HG03439 (cell line): ENCODE measurements at regions not wholly inside any gene's neighbourhood (a gene's known extent, or its start where the extent isn't known, plus 50 kb on each side); places are given as distances from the start of the nearest gene placed in this dataset.
A peak's percentile ranks its signal among the peaks of the same experiment; 100 is the strongest.

ENCODE experiments used
- ATAC-seq: cut with Tn5 transposase; IDR thresholded peaks from one replicate; pipeline ENCODE4 v1.9.1; 2021; ENCODE audit warnings: mild to moderate bottlenecking, moderate library complexity; ENCODE audit not compliant: unreplicated experiment

GRCh38 chr6:16078064-16078463, 50.8 kb upstream of the MYLIP start:
- ATAC-seq: peak; percentile 65

- ATAC-seq: no peak
Observed at GRCh38 chr6:16069671-16070070, 59.2 kb upstream of the MYLIP start.

- ATAC-seq: no peak
Observed at GRCh38 chr6:16069222-16069621, 59.7 kb upstream of the MYLIP start.

GRCh38 chr6:16067568-16067967, 61.3 kb upstream of the MYLIP start:
- no peak for ATAC-seq

- no peak for ATAC-seq
Observed at GRCh38 chr6:16064671-16065072, 64.2 kb upstream of the MYLIP start.

GRCh38 chr6:16063580-16063979, 65.3 kb upstream of the MYLIP start:
- ATAC-seq: no peak

- no peak for ATAC-seq
Observed at GRCh38 chr6:16061818-16062217, 67.1 kb upstream of the MYLIP start.

- ATAC-seq: no peak
Observed at GRCh38 chr6:16060039-16060438, 68.8 kb upstream of the MYLIP start.

GRCh38 chr6:16059496-16059895, 69.4 kb upstream of the MYLIP start:
- no peak for ATAC-seq

GRCh38 chr6:16058929-16059345, 69.9 kb upstream of the MYLIP start:
- no peak for ATAC-seq

- ATAC-seq: no peak
Observed at GRCh38 chr6:16058201-16058928, 70.5 kb upstream of the MYLIP start.

GRCh38 chr6:16057446-16057845, 71.4 kb upstream of the MYLIP start:
- no peak for ATAC-seq

GRCh38 chr6:16056263-16056870, 72.5 kb upstream of the MYLIP start:
- ATAC-seq: no peak

- ATAC-seq: no peak
Observed at GRCh38 chr6:16055852-16056251, 73.0 kb upstream of the MYLIP start.

GRCh38 chr6:16049168-16049567, 79.7 kb upstream of the MYLIP start:
- ATAC-seq: no peak

- no peak for ATAC-seq
Observed at GRCh38 chr6:16048221-16048620, 80.7 kb upstream of the MYLIP start.

- ATAC-seq: no peak
Observed at GRCh38 chr6:16047435-16047990, 81.4 kb upstream of the MYLIP start.

GRCh38 chr6:16045238-16045637, 83.6 kb upstream of the MYLIP start:
- ATAC-seq: no peak

GRCh38 chr6:16044211-16044643, 84.7 kb upstream of the MYLIP start:
- no peak for ATAC-seq

GRCh38 chr6:16043171-16044135, 85.4 kb upstream of the MYLIP start:
- ATAC-seq: no peak

- ATAC-seq: no peak
Observed at GRCh38 chr6:16042751-16043150, 86.1 kb upstream of the MYLIP start.
